HG03575 (cell line): ENCODE measurements at regions not wholly inside any gene's neighbourhood (a gene's known extent, or its start where the extent isn't known, plus 50 kb on each side); places are given as distances from the start of the nearest gene placed in this dataset.
"Not testable (repeated sequence)": the region's sequence is repeated elsewhere in the genome, so short reads cannot be mapped to it uniquely, and the experiment has no call there.

Experiments
- ATAC-seq: cut with Tn5 transposase; IDR thresholded peaks from one replicate; pipeline ENCODE4 v1.9.1; 2021; ENCODE audit not compliant: unreplicated experiment, insufficient number of reproducible peaks, low FRiP score; ENCODE audit errors: extremely low read depth

GRCh38 chr12:34298176-34298970 is 276.1 kb downstream of the ALG10 start:
- no peak for ATAC-seq

- no peak for ATAC-seq
These were observed 276.9 kb downstream of the ALG10 start for GRCh38 chr12:34298971-34299801.

- no peak for ATAC-seq
These were observed 277.5 kb downstream of the ALG10 start for GRCh38 chr12:34299802-34300193.

- no peak for ATAC-seq
These were observed 278.3 kb downstream of the ALG10 start for GRCh38 chr12:34300376-34301250.

GRCh38 chr12:34301251-34302130 is 279.2 kb downstream of the ALG10 start:
- ATAC-seq, result no peak

- no peak for ATAC-seq
These were observed 280.0 kb downstream of the ALG10 start for GRCh38 chr12:34302131-34302885.

- ATAC-seq, result no peak
These were observed 281.0 kb downstream of the ALG10 start for GRCh38 chr12:34303091-34303870.

- ATAC-seq, result no peak
These were observed 281.7 kb downstream of the ALG10 start for GRCh38 chr12:34304001-34304400.

GRCh38 chr12:34304546-34304945 is 282.2 kb downstream of the ALG10 start:
- ATAC-seq, result no peak

GRCh38 chr12:34305176-34305575 is 282.9 kb downstream of the ALG10 start:
- no peak for ATAC-seq

- ATAC-seq, result no peak
These were observed 284.0 kb downstream of the ALG10 start for GRCh38 chr12:34306133-34306830.

- not testable (repeated sequence) for ATAC-seq
These were observed 287.8 kb downstream of the ALG10 start for GRCh38 chr12:34309806-34310804.

- no peak for ATAC-seq
These were observed 289.0 kb downstream of the ALG10 start for GRCh38 chr12:34311337-34311736.

GRCh38 chr12:34327671-34328070 is 305.4 kb downstream of the ALG10 start:
- no peak for ATAC-seq

- no peak for ATAC-seq
These were observed 311.0 kb downstream of the ALG10 start for GRCh38 chr12:34333337-34333736.
